ENCODE measurements at regions not wholly inside any gene's neighbourhood (a gene's known extent, or its start where the extent isn't known, plus 50 kb on each side); places are given as distances from the start of the nearest gene placed in this dataset.

DNA sequence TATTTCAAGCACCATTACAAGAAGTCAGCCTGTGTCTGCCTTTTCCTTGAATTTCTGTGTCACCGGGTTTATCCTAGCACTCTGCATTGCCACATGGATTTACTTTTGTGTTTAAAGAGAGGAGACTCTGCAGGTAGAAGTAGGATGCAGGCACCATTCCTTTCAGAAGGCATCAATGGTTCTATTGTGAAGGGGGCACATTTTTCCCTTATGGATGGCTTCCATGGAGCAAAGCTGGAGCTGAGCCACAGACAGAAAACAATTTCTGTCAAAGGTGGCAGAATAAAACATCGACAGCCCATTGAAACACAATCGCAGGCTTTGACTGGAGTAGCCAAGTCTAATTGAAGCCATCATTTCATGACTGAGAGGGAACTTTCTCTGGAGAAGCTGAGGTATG, 288.0 kb upstream of the ANKH start:
- no peaks in the 10 kb centered on the region for H3K9me3 ChIP-seq (ENCODE audit: control insufficient read depth, insufficient read depth, low read length)
- H3K36me3 ChIP-seq (ENCODE audit: control insufficient read depth, low read length), result no peaks in the 10 kb centered on the region
- H3K27ac ChIP-seq (ENCODE audit: low read depth, low read length), result no peak overlapping the region
- TF ChIP-seq, protein P1, sequence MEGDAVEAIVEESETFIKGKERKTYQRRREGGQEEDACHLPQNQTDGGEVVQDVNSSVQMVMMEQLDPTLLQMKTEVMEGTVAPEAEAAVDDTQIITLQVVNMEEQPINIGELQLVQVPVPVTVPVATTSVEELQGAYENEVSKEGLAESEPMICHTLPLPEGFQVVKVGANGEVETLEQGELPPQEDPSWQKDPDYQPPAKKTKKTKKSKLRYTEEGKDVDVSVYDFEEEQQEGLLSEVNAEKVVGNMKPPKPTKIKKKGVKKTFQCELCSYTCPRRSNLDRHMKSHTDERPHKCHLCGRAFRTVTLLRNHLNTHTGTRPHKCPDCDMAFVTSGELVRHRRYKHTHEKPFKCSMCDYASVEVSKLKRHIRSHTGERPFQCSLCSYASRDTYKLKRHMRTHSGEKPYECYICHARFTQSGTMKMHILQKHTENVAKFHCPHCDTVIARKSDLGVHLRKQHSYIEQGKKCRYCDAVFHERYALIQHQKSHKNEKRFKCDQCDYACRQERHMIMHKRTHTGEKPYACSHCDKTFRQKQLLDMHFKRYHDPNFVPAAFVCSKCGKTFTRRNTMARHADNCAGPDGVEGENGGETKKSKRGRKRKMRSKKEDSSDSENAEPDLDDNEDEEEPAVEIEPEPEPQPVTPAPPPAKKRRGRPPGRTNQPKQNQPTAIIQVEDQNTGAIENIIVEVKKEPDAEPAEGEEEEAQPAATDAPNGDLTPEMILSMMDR (IDR thresholded peaks at IDR 0.05; ENCODE audit: low read depth, low read length, poor library complexity, severe bottlenecking), result no peak
- no peak for TF ChIP-seq EZH2phosphoT487 (IDR thresholded peaks at IDR 0.05; ENCODE audit: borderline replicate concordance, low read length)
- H3K9me2 ChIP-seq (replicated peaks; ENCODE audit: control insufficient read depth, low read length), result no peaks in the 10 kb centered on the region
- no peaks in the 10 kb centered on the region for H4K20me1 ChIP-seq (ENCODE audit: control insufficient read depth, insufficient read depth, low read depth, low read length)
- H3K27me3 ChIP-seq (ENCODE audit: control insufficient read depth, low read length), result no peaks in the 10 kb centered on the region
- no peaks in the 10 kb centered on the region for H3K79me2 ChIP-seq (ENCODE audit: control insufficient read depth, low read length)
- no peaks in the 10 kb centered on the region for H3F3A ChIP-seq (ENCODE audit: control insufficient read depth, insufficient read depth)
- no peaks in the 10 kb centered on the region for H3K4me1 ChIP-seq (ENCODE audit: control insufficient read depth, low read length)
- no peak overlapping the region for H3K4me2 ChIP-seq (ENCODE audit: low read length)
- H3K4me3 ChIP-seq (ENCODE audit: low read length), result no peak overlapping the region

DNA sequence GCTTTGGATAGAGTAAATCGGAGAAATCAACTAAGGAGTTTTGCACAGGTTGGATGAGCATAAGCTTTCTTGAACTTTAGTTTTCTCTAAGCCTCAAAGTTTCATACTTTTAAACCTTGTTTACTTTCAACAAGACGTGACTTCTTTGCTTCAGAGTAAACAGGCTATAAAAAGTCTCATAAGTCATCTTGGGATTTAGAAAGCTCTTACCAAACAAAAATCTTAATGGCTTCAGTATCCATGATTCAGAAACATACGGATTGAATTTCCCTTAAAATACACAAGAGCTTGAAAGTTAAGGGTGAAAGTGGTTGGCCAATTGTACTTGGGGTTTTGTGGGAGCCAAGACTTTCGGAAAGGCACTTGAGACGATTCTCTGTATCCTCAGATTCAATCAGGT, 270.9 kb upstream of the ANKH start:
- H3K4me3 ChIP-seq (ENCODE audit: low read length), result no peak overlapping the region
- TF ChIP-seq EZH2phosphoT487 (IDR thresholded peaks at IDR 0.05; ENCODE audit: borderline replicate concordance, low read length), result no peak
- TF ChIP-seq, protein P1 (IDR thresholded peaks at IDR 0.05; ENCODE audit: low read depth, low read length, poor library complexity, severe bottlenecking), result no peak
- H3K79me2 ChIP-seq (ENCODE audit: control insufficient read depth, low read length), result no peaks in the 10 kb centered on the region

DNA sequence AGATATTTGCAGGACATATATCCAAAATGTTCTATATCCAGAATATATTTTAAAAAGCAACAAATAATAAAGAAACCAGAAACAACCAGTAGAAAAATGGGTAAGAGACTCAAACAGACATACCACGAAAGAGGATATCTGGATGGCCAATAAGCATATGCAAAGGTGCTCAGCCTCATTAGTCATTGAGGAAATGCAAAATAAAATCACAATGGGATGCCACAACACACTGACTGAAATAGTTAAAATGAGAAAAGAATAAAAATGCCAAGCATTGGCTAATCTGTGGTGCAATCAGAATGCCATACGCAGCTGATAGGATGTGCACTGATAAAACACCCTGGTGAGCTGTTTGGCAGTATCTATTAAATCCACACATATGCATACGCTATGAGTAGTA, 265.8 kb upstream of the ANKH start:
- Histone ChIP-seq H3K9me2 (replicated peaks; ENCODE audit: control insufficient read depth, low read length) (no peaks in the 10 kb centered on the region), H3K79me2 (ENCODE audit: control insufficient read depth, low read length) (no peaks in the 10 kb centered on the region), H3K27me3 (ENCODE audit: control insufficient read depth, low read length) (no peaks in the 10 kb centered on the region), H3K4me1 (ENCODE audit: control insufficient read depth, low read length) (no peaks in the 10 kb centered on the region), H3K4me3 (ENCODE audit: low read length) (no peak overlapping the region), H3K9me3 (ENCODE audit: control insufficient read depth, insufficient read depth, low read length) (no peaks in the 10 kb centered on the region), H3K27ac (ENCODE audit: low read depth, low read length) (no peak overlapping the region), H3K4me2 (ENCODE audit: low read length) (no peak overlapping the region), H3K36me3 (ENCODE audit: control insufficient read depth, low read length) (no peaks in the 10 kb centered on the region), H3F3A (ENCODE audit: control insufficient read depth, insufficient read depth) (no peaks in the 10 kb centered on the region), H4K20me1 (ENCODE audit: control insufficient read depth, insufficient read depth, low read depth, low read length) (no peaks in the 10 kb centered on the region)
- TF ChIP-seq EZH2phosphoT487 (IDR thresholded peaks at IDR 0.05; ENCODE audit: borderline replicate concordance, low read length), result no peak
- TF ChIP-seq, protein P1 (IDR thresholded peaks at IDR 0.05; ENCODE audit: low read depth, low read length, poor library complexity, severe bottlenecking), result no peak

More for the DNA sequence above, 270.9 kb upstream of the ANKH start:
- Histone ChIP-seq H3K36me3 (ENCODE audit: control insufficient read depth, low read length) (no peaks in the 10 kb centered on the region), H3F3A (ENCODE audit: control insufficient read depth, insufficient read depth) (no peaks in the 10 kb centered on the region), H4K20me1 (ENCODE audit: control insufficient read depth, insufficient read depth, low read depth, low read length) (no peaks in the 10 kb centered on the region), H3K9me2 (replicated peaks; ENCODE audit: control insufficient read depth, low read length) (no peaks in the 10 kb centered on the region), H3K4me1 (ENCODE audit: control insufficient read depth, low read length) (no peaks in the 10 kb centered on the region), H3K27me3 (ENCODE audit: control insufficient read depth, low read length) (no peaks in the 10 kb centered on the region), H3K4me2 (ENCODE audit: low read length) (no peak overlapping the region), H3K9me3 (ENCODE audit: control insufficient read depth, insufficient read depth, low read length) (no peaks in the 10 kb centered on the region), H3K27ac (ENCODE audit: low read depth, low read length) (no peak overlapping the region)

DNA sequence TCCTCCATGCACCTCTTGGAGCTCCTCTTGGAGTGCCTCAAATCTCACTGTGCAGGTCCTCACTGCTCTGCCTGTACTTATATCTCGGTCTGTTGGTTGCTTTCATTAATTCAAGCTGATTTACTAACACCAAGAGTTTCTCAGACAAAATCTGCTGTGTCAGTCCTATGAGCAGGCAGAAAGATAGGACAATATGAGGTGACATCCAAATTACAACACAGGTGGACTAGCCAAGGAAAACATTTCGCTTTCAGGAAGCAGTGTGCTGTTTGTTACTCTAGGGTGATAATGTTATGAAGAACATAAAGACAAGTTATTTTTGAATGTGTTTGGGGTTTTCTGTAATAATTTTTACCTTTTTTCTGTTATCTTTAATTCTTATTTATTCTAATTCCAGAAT, 264.1 kb upstream of the ANKH start:
- no peak overlapping the region for H3K4me3 ChIP-seq (ENCODE audit: low read length)
- no peaks in the 10 kb centered on the region for H3K9me2 ChIP-seq (replicated peaks; ENCODE audit: control insufficient read depth, low read length)
- no peaks in the 10 kb centered on the region for H3K9me3 ChIP-seq (ENCODE audit: control insufficient read depth, insufficient read depth, low read length)

More for the DNA sequence above, 264.1 kb upstream of the ANKH start:
- Histone ChIP-seq H4K20me1 (ENCODE audit: control insufficient read depth, insufficient read depth, low read depth, low read length) (no peaks in the 10 kb centered on the region), H3K27me3 (ENCODE audit: control insufficient read depth, low read length) (no peaks in the 10 kb centered on the region), H3K4me1 (ENCODE audit: control insufficient read depth, low read length) (no peaks in the 10 kb centered on the region), H3K79me2 (ENCODE audit: control insufficient read depth, low read length) (no peaks in the 10 kb centered on the region), H3K4me2 (ENCODE audit: low read length) (no peak overlapping the region), H3F3A (ENCODE audit: control insufficient read depth, insufficient read depth) (no peaks in the 10 kb centered on the region), H3K36me3 (ENCODE audit: control insufficient read depth, low read length) (no peaks in the 10 kb centered on the region), H3K27ac (ENCODE audit: low read depth, low read length) (no peak overlapping the region)
- no peak for TF ChIP-seq EZH2phosphoT487 (IDR thresholded peaks at IDR 0.05; ENCODE audit: borderline replicate concordance, low read length)
- TF ChIP-seq, protein P1 (IDR thresholded peaks at IDR 0.05; ENCODE audit: low read depth, low read length, poor library complexity, severe bottlenecking), result no peak

Measured in DOHH2 (cell line).